SK-N-SH (cell line): ENCODE measurements at regions not wholly inside any gene's neighbourhood (a gene's known extent, or its start where the extent isn't known, plus 50 kb on each side); places are given as distances from the start of the nearest gene placed in this dataset.

Experiments used
- CTCF ChIA-PET: fragments of 300-600, 350-600 bp; formaldehyde crosslinking; extraction: SDS; loops from one replicate; lab custom pipeline; 2021; lab: Yijun Ruan, JAX
- POLR2A ChIA-PET: fragments of 350-600 bp; sonication (Branson Sonifier 250); formaldehyde crosslinking; extraction: SDS; loops from one replicate; lab custom pipeline; 2020; ENCODE audit warnings: antibody characterized with exemption, inconsistent platforms; lab: Yijun Ruan, JAX
- DNase-seq: peaks from one replicate; pipeline ENCODE4 v3.0.0; 2012
- H2AFZ ChIP-seq: fragments of 200-600 bp; sonication (generic); 2 replicates; pipeline ENCODE4 v1.8.1; 2016; ENCODE audit warnings: antibody characterized with exemption, mild to moderate bottlenecking, low read depth
- H3F3A ChIP-seq: fragments of 200-600 bp; sonication (generic); replicated peaks from 2 replicates; pipeline ENCODE3; 2016; ENCODE audit warnings: antibody characterized with exemption, mild to moderate bottlenecking; ENCODE audit not compliant: insufficient read depth
- H3K27ac ChIP-seq, 2 experiments: fragments of 200-500 bp in 1 of 2; fragments of 200-600 bp in 1 of 2; sonication (Bioruptor generic) in 1 of 2; sonication (generic), shearing (Covaris generic) in 1 of 2; 2 replicates each; pipeline versions ENCODE4 v1.5.1 to v1.6.1; 2014 to 2016; ENCODE audit warnings: low read depth in 2 of 2, inconsistent platforms in 1 of 2, low read length in 1 of 2, mild to moderate bottlenecking in 1 of 2, mixed read lengths in 1 of 2
- H3K27me3 ChIP-seq: fragments of 200-600 bp; sonication (generic), shearing (Covaris generic); 2 replicates; pipeline ENCODE4 v1.6.1; 2016; ENCODE audit warnings: mixed run types; ENCODE audit not compliant: insufficient read depth
- H3K36me3 ChIP-seq, 2 experiments: fragments of 200-500 bp in 1 of 2; fragments of 200-600 bp in 1 of 2; sonication (Bioruptor generic) in 1 of 2; sonication (generic) in 1 of 2; replicated peaks in 1 of 2; 2 replicates each; pipeline versions ENCODE3 to v1.5.1; 2014 to 2016; ENCODE audit warnings: low read length in 1 of 2, mild to moderate bottlenecking in 1 of 2; ENCODE audit not compliant: insufficient read depth in 2 of 2, control insufficient read depth in 1 of 2
- H3K4me1 ChIP-seq, 2 experiments: fragments of 200-500 bp in 1 of 2; fragments of 200-600 bp in 1 of 2; sonication (Bioruptor generic) in 1 of 2; sonication (generic), shearing (Covaris generic) in 1 of 2; 2 replicates each; pipeline versions ENCODE4 v1.5.1 to v1.6.1; 2014 to 2016; ENCODE audit warnings: low read depth in 1 of 2, low read length in 1 of 2, mixed run types in 1 of 2; ENCODE audit not compliant: insufficient read depth in 2 of 2, control insufficient read depth in 1 of 2
- H3K4me2 ChIP-seq: fragments of 200-600 bp; sonication (generic), shearing (Covaris generic); 2 replicates; pipeline ENCODE4 v1.6.1; 2017; ENCODE audit warnings: mixed run types
- H3K4me3 ChIP-seq, 2 experiments: fragments of 200-500 bp in 1 of 2; fragments of 200-600 bp in 1 of 2; sonication (Bioruptor generic) in 1 of 2; sonication (generic), shearing (Covaris generic) in 1 of 2; 2 replicates each; pipeline versions ENCODE4 v1.5.1 to v1.8.1; 2014 to 2016; ENCODE audit warnings: low read depth in 2 of 2, inconsistent platforms in 1 of 2, low read length in 1 of 2, mild to moderate bottlenecking in 1 of 2, mixed read lengths in 1 of 2, moderate library complexity in 1 of 2
- H3K79me2 ChIP-seq: fragments of 200-600 bp; sonication (generic); 2 replicates; pipeline ENCODE4 v1.8.1; 2017; ENCODE audit warnings: mild to moderate bottlenecking; ENCODE audit not compliant: insufficient read depth
- H3K9ac ChIP-seq: fragments of 200-600 bp; sonication (generic); 2 replicates; pipeline ENCODE4 v1.6.1; 2017; ENCODE audit warnings: mixed run types
- H3K9me2 ChIP-seq: fragments of 200-600 bp; sonication (generic); 2 replicates; pipeline ENCODE4 v1.6.1; 2017; ENCODE audit warnings: mixed run types
- H3K9me3 ChIP-seq: fragments of 200-600 bp; sonication (generic); 2 replicates; pipeline ENCODE4 v1.6.1; 2017; ENCODE audit warnings: mixed run types, mild to moderate bottlenecking, moderate library complexity
- H4K20me1 ChIP-seq: fragments of 200-600 bp; sonication (generic); 2 replicates; pipeline ENCODE4 v1.6.1; 2017; ENCODE audit warnings: mild to moderate bottlenecking, mixed run types; ENCODE audit not compliant: insufficient read depth
- EP300 ChIP-seq, 2 experiments: IDR thresholded peaks; 2 replicates each; pipeline versions ENCODE4 v1.4.0 to v1.6.1; 2012; ENCODE audit warnings: borderline replicate concordance in 1 of 2, low read depth in 1 of 2, low read length in 1 of 2
- EZH2phosphoT487 ChIP-seq: fragments of 200-600 bp; sonication (generic); IDR thresholded peaks from 2 replicates; pipeline ENCODE4 v1.6.1; 2017; ENCODE audit warnings: low read depth, mixed run types, mild to moderate bottlenecking, antibody characterized with exemption, moderate library complexity, borderline replicate concordance
- FOSL2 ChIP-seq: IDR thresholded peaks from 2 replicates; pipeline ENCODE4 v1.4.0; 2012; ENCODE audit warnings: low read depth, mild to moderate bottlenecking, moderate library complexity, borderline replicate concordance
- FOXJ3 ChIP-seq: sonication (generic); formaldehyde crosslinking; IDR thresholded peaks from 2 replicates; pipeline ENCODE4 v1.5.1; 2020; ENCODE audit warnings: mild to moderate bottlenecking, missing genetic modification reagents
- FOXM1 ChIP-seq: IDR thresholded peaks from 2 replicates; pipeline ENCODE4 v1.4.0; 2012; ENCODE audit warnings: low read depth, mild to moderate bottlenecking
- GABPA ChIP-seq: IDR thresholded peaks from 2 replicates; pipeline ENCODE4 v1.4.0; 2012; ENCODE audit warnings: low read depth, mild to moderate bottlenecking
- GATA2 ChIP-seq: sonication (generic); formaldehyde crosslinking; IDR thresholded peaks from 2 replicates; pipeline ENCODE4 v1.5.0; 2020; ENCODE audit warnings: mild to moderate bottlenecking, missing genetic modification reagents
- JUND ChIP-seq: IDR thresholded peaks from 2 replicates; pipeline ENCODE4 v1.4.0; 2012
- MAX ChIP-seq: IDR thresholded peaks from 2 replicates; pipeline ENCODE4 v1.4.0; 2012; ENCODE audit warnings: low read depth
- MEF2A ChIP-seq: IDR thresholded peaks from 2 replicates; pipeline ENCODE4 v1.4.0; 2012; ENCODE audit warnings: low read depth, borderline replicate concordance
- MXI1 ChIP-seq: IDR thresholded peaks from 2 replicates; pipeline ENCODE4 v1.6.1; 2012; ENCODE audit warnings: mild to moderate bottlenecking, low read depth, low read length, improper control_type of control experiment
- NFIC ChIP-seq: IDR thresholded peaks from 2 replicates; pipeline ENCODE4 v1.4.0; 2012; ENCODE audit warnings: borderline replicate concordance
- REST ChIP-seq: IDR thresholded peaks from 2 replicates; pipeline ENCODE4 v1.6.1; 2012; ENCODE audit warnings: mild to moderate bottlenecking, low read depth, low read length, moderate library complexity
- RXRA ChIP-seq: IDR thresholded peaks from 2 replicates; pipeline ENCODE4 v1.4.0; 2012; ENCODE audit warnings: low read depth, mild to moderate bottlenecking, borderline replicate concordance
- SIN3A ChIP-seq: IDR thresholded peaks from 2 replicates; pipeline ENCODE4 v1.6.1; 2012; ENCODE audit warnings: low read depth, mild to moderate bottlenecking, low read length, moderate library complexity, borderline replicate concordance
- SMC3 ChIP-seq: IDR thresholded peaks from 2 replicates; pipeline ENCODE4 v1.6.1; 2012; ENCODE audit warnings: low read depth, low read length, improper control_type of control experiment
- TAF1 ChIP-seq: IDR thresholded peaks from 2 replicates; pipeline ENCODE4 v1.6.1; 2012; ENCODE audit warnings: low read depth, mild to moderate bottlenecking, low read length, moderate library complexity, borderline replicate concordance
- TCF12 ChIP-seq: IDR thresholded peaks from 2 replicates; pipeline ENCODE4 v1.4.0; 2012
- TEAD4 ChIP-seq: IDR thresholded peaks from 2 replicates; pipeline ENCODE4 v1.4.0; 2012; ENCODE audit warnings: mild to moderate bottlenecking, borderline replicate concordance; ENCODE audit not compliant: insufficient read depth
- USF2 ChIP-seq: fragments of 150-350 bp; IDR thresholded peaks from 2 replicates; pipeline ENCODE4 v1.6.1; 2017; ENCODE audit warnings: antibody characterized with exemption, low read length, low read depth, borderline replicate concordance
- YY1 ChIP-seq: IDR thresholded peaks from 2 replicates; pipeline ENCODE4 v1.4.0; 2012; ENCODE audit warnings: low read depth, mild to moderate bottlenecking
- WGBS: methylation state at CpG from one replicate; pipeline ENCODE4 v1.1.6; 2017; ENCODE audit warnings: low lambda C conversion rate; 5-methylcytosine and 5-hydroxymethylcytosine counted together
- TF ChIP-seq, protein P1 (sequence below): IDR thresholded peaks from 2 replicates; pipeline ENCODE4 v1.4.0; 2012; ENCODE audit warnings: low read depth, borderline replicate concordance

GRCh38 chr18:78816114-78816513 is 163.5 kb upstream of the SALL3 start:
- no peaks in the 10 kb centered on the region for H3K4me1 ChIP-seq
- ChIA-PET POLR2A (no interaction called here), CTCF (no interaction called here)
- H3K27me3 ChIP-seq, result peaks cover 67% of the 10 kb centered on the region
- TF ChIP-seq NFIC (no peak), YY1 (no peak), TAF1 (no peak)
- TF ChIP-seq, protein P1, sequence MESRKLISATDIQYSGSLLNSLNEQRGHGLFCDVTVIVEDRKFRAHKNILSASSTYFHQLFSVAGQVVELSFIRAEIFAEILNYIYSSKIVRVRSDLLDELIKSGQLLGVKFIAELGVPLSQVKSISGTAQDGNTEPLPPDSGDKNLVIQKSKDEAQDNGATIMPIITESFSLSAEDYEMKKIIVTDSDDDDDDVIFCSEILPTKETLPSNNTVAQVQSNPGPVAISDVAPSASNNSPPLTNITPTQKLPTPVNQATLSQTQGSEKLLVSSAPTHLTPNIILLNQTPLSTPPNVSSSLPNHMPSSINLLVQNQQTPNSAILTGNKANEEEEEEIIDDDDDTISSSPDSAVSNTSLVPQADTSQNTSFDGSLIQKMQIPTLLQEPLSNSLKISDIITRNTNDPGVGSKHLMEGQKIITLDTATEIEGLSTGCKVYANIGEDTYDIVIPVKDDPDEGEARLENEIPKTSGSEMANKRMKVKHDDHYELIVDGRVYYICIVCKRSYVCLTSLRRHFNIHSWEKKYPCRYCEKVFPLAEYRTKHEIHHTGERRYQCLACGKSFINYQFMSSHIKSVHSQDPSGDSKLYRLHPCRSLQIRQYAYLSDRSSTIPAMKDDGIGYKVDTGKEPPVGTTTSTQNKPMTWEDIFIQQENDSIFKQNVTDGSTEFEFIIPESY, result no peak
- no peak overlapping the region for H3K4me2 ChIP-seq
- no peak overlapping the region for H2AFZ ChIP-seq
- no peaks in the 10 kb centered on the region for H3K9me2 ChIP-seq
- no peaks in the 10 kb centered on the region for H3K79me2 ChIP-seq
- H3K36me3 ChIP-seq, result no peaks in the 10 kb centered on the region
- no peaks in the 10 kb centered on the region for H3K9me3 ChIP-seq
- WGBS, result 23% methylated on average over 15 of the region's 15 CpGs
- H3K9ac ChIP-seq, result no peak overlapping the region
- no peaks in the 10 kb centered on the region for H4K20me1 ChIP-seq
- H3F3A ChIP-seq, result no peaks in the 10 kb centered on the region
- no peak overlapping the region for H3K4me3 ChIP-seq
- H3K27ac ChIP-seq, result no peak overlapping the region
- no peak for DNase-seq

GRCh38 chr18:78816916-78817315 is 162.7 kb upstream of the SALL3 start:
- Histone ChIP-seq H4K20me1 (no peaks in the 10 kb centered on the region), H3K4me1 (no peaks in the 10 kb centered on the region), H3K36me3 (no peaks in the 10 kb centered on the region), H3K4me2 (no peak overlapping the region), H3K9me3 (no peaks in the 10 kb centered on the region), H3K27me3 (peaks cover 69% of the 10 kb centered on the region), H3F3A (no peaks in the 10 kb centered on the region), H3K4me3 (no peak overlapping the region), H3K9ac (no peak overlapping the region), H3K79me2 (no peaks in the 10 kb centered on the region), H2AFZ (no peak overlapping the region), H3K9me2 (no peaks in the 10 kb centered on the region), H3K27ac (no peak overlapping the region)
- no peak for DNase-seq
- no peak for TF ChIP-seq SIN3A
- TF ChIP-seq FOXJ3 (CRISPR knock-in tag), result no peak
- TF ChIP-seq REST, result no peak
- TF ChIP-seq SMC3, result no peak
- TF ChIP-seq MXI1, result no peak
- no peak for TF ChIP-seq TCF12
- no peak for TF ChIP-seq FOXM1
- TF ChIP-seq EP300 (IDR thresholded peaks at IDR 0.05; ENCODE audit: borderline replicate concordance in 1 of 2, low read depth in 1 of 2, low read length in 1 of 2), result no peak
- no peak for TF ChIP-seq MEF2A
- no peak for TF ChIP-seq EZH2phosphoT487
- TF ChIP-seq GATA2 (CRISPR knock-in tag), result no peak
- TF ChIP-seq TEAD4, result no peak
- no peak for TF ChIP-seq JUND
- TF ChIP-seq USF2, result no peak
- no peak for TF ChIP-seq RXRA
- TF ChIP-seq GABPA, result no peak
- no peak for TF ChIP-seq YY1
- no peak for TF ChIP-seq FOSL2
- TF ChIP-seq MAX, result no peak
- POLR2A ChIA-PET, result no interaction called here
- 57% methylated on average over 7 of the region's 21 CpGs for WGBS
- CTCF ChIA-PET, result no interaction called here
